ENCODE measurements at regions not wholly inside any gene's neighbourhood (a gene's known extent, or its start where the extent isn't known, plus 50 kb on each side); places are given as distances from the start of the nearest gene placed in this dataset.

GRCh38 chrX:40524423-40524822 lies 56.3 kb upstream of the ATP6AP2 start:
- Histone ChIP-seq H3K27ac (ENCODE audit: low read depth in 2 of 2, low read length in 1 of 2) (no peak overlapping the region), H3K27me3 (ENCODE audit: insufficient read depth) (peaks cover 21% of the 10 kb centered on the region), H3K4me3 (ENCODE audit: low read depth in 2 of 2, low read length in 1 of 2) (no peak overlapping the region), H3K36me3 (replicated peaks in 1 of 2; ENCODE audit: control insufficient read depth in 1 of 2, insufficient read depth in 2 of 2, low read length in 1 of 2) (no peaks in the 10 kb centered on the region), H3K4me2 (no peak overlapping the region), H3K9me2 (no peaks in the 10 kb centered on the region), H3K4me1 (ENCODE audit: control insufficient read depth in 1 of 2, insufficient read depth in 2 of 2, low read depth in 1 of 2, low read length in 1 of 2) (no peaks in the 10 kb centered on the region), H4K20me1 (ENCODE audit: insufficient read depth) (no peaks in the 10 kb centered on the region), H2AFZ (ENCODE audit: low read depth) (no peak overlapping the region), H3K9ac (no peak overlapping the region), H3F3A (replicated peaks; ENCODE audit: insufficient read depth) (no peaks in the 10 kb centered on the region), H3K9me3 (no peaks in the 10 kb centered on the region), H3K79me2 (ENCODE audit: insufficient read depth) (no peaks in the 10 kb centered on the region)
- ChIA-PET CTCF (interaction anchor here (1.2 kb wide), 1 partner anchor 20 kb away, joined by 3 read pairs; no protein-coding TSS in a partner anchor), POLR2A (no interaction called here)
- 40% methylated on average over 1 of the region's 1 CpG for WGBS (ENCODE audit: low lambda C conversion rate)
- no peak for DNase-seq
- TF ChIP-seq CTCF (IDR thresholded peaks at IDR 0.05) (no peak), PBX3 (IDR thresholded peaks at IDR 0.05) (no peak), FOXJ3 (CRISPR knock-in tag; IDR thresholded peaks at IDR 0.05) (no peak), TEAD4 (IDR thresholded peaks at IDR 0.05; ENCODE audit: borderline replicate concordance, insufficient read depth) (no peak), SMC3 (IDR thresholded peaks at IDR 0.05; ENCODE audit: low read depth, low read length) (no peak), EZH2phosphoT487 (IDR thresholded peaks at IDR 0.05; ENCODE audit: borderline replicate concordance, low read depth) (no peak), RFX5 (IDR thresholded peaks at IDR 0.05; ENCODE audit: low read length) (no peak), USF2 (IDR thresholded peaks at IDR 0.05; ENCODE audit: borderline replicate concordance, low read depth, low read length) (no peak), REST (IDR thresholded peaks at IDR 0.05; ENCODE audit: low read depth, low read length) (no peak), MXI1 (IDR thresholded peaks at IDR 0.05; ENCODE audit: low read depth, low read length) (no peak), EP300 (IDR thresholded peaks at IDR 0.05; ENCODE audit: borderline replicate concordance in 1 of 2, low read depth in 1 of 2, low read length in 1 of 2) (no peak), ELF1 (IDR thresholded peaks at IDR 0.05) (no peak), FOXM1 (IDR thresholded peaks at IDR 0.05; ENCODE audit: low read depth) (no peak), USF1 (IDR thresholded peaks at IDR 0.05; ENCODE audit: borderline replicate concordance, low read depth) (no peak), JUND (IDR thresholded peaks at IDR 0.05) (no peak), TCF12 (IDR thresholded peaks at IDR 0.05) (no peak), NFIC (IDR thresholded peaks at IDR 0.05; ENCODE audit: borderline replicate concordance) (no peak)

Measured in SK-N-SH (cell line).